H9 (cell line): ENCODE measurements at regions not wholly inside any gene's neighbourhood (a gene's known extent, or its start where the extent isn't known, plus 50 kb on each side); places are given as distances from the start of the nearest gene placed in this dataset.

ENCODE experiments used
- DNase-seq: peaks from one replicate; pipeline ENCODE4 v3.0.0-alpha.2; 2017
- H2AFZ ChIP-seq: one replicate; pipeline ENCODE4 v1.6.1; 2013; ENCODE audit warnings: mild to moderate bottlenecking, low read length, control low read depth, moderate library complexity
- H2AK5ac ChIP-seq: 2 replicates; pipeline ENCODE4 v1.6.1; 2013; ENCODE audit warnings: low read length, control low read depth, mixed read lengths; ENCODE audit not compliant: insufficient read length
- H2BK120ac ChIP-seq: one replicate; pipeline ENCODE4 v1.6.1; 2013; ENCODE audit warnings: low read depth, mild to moderate bottlenecking, low read length, control low read depth, inconsistent platforms; ENCODE audit not compliant: poor library complexity, severe bottlenecking
- H2BK12ac ChIP-seq: 2 replicates; pipeline ENCODE4 v1.6.1; 2013; ENCODE audit warnings: low read length, control low read depth, mixed read lengths, low read depth; ENCODE audit not compliant: insufficient read length
- H2BK15ac ChIP-seq: 2 replicates; pipeline ENCODE4 v1.6.1; 2013; ENCODE audit warnings: low read depth, low read length, control low read depth
- H2BK20ac ChIP-seq: one replicate; pipeline ENCODE4 v1.6.1; 2013; ENCODE audit warnings: low read depth, mild to moderate bottlenecking, low read length, control low read depth, inconsistent platforms; ENCODE audit not compliant: poor library complexity, severe bottlenecking
- H2BK5ac ChIP-seq: 2 replicates; pipeline ENCODE4 v1.6.1; 2013; ENCODE audit warnings: low read length, control low read depth, mixed read lengths; ENCODE audit not compliant: insufficient read length
- H3K14ac ChIP-seq: 2 replicates; pipeline ENCODE4 v1.6.1; 2013; ENCODE audit warnings: low read length, control low read depth; ENCODE audit not compliant: insufficient read depth
- H3K18ac ChIP-seq: 2 replicates; pipeline ENCODE4 v1.6.1; 2013; ENCODE audit warnings: low read depth, mild to moderate bottlenecking, mixed read lengths, low read length, control low read depth; ENCODE audit not compliant: insufficient read length
- H3K23ac ChIP-seq: 2 replicates; pipeline ENCODE4 v1.6.1; 2013; ENCODE audit warnings: low read length, control low read depth, mixed read lengths, low read depth; ENCODE audit not compliant: insufficient read length
- H3K23me2 ChIP-seq: 2 replicates; pipeline ENCODE4 v1.6.1; 2013; ENCODE audit warnings: low read depth, mild to moderate bottlenecking, mixed read lengths, low read length, control low read depth; ENCODE audit not compliant: insufficient read length, poor library complexity, severe bottlenecking
- H3K27ac ChIP-seq: 2 replicates; pipeline ENCODE4 v1.5.1; 2013; ENCODE audit warnings: low read length, control low read depth, mixed read lengths, low read depth; ENCODE audit not compliant: insufficient read length
- H3K27me3 ChIP-seq: 2 replicates; pipeline ENCODE4 v1.6.1; 2013; ENCODE audit warnings: low read length, control low read depth, inconsistent platforms; ENCODE audit not compliant: insufficient read depth
- H3K4ac ChIP-seq: 2 replicates; pipeline ENCODE4 v1.6.1; 2013; ENCODE audit warnings: low read depth, mild to moderate bottlenecking, control low read depth, inconsistent platforms, low read length, moderate library complexity
- H3K4me1 ChIP-seq: 2 replicates; pipeline ENCODE4 v1.6.1; 2013; ENCODE audit warnings: low read length, control low read depth, inconsistent platforms; ENCODE audit not compliant: insufficient read depth
- H3K4me2 ChIP-seq: 2 replicates; pipeline ENCODE4 v1.6.1; 2013; ENCODE audit warnings: low read length, control low read depth, mixed read lengths; ENCODE audit not compliant: insufficient read length, insufficient read depth
- H3K56ac ChIP-seq: 2 replicates; pipeline ENCODE4 v1.6.1; 2013; ENCODE audit warnings: low read depth, mild to moderate bottlenecking, mixed read lengths, low read length, control low read depth; ENCODE audit not compliant: insufficient read length
- H3K79me1 ChIP-seq: 2 replicates; pipeline ENCODE4 v1.6.1; 2013; ENCODE audit warnings: low read depth, mild to moderate bottlenecking, moderate library complexity, low read length, control low read depth, inconsistent platforms; ENCODE audit not compliant: insufficient read depth, poor library complexity, severe bottlenecking
- H3K79me2 ChIP-seq: 2 replicates; pipeline ENCODE4 v1.6.1; 2013; ENCODE audit warnings: low read length, control low read depth, inconsistent platforms; ENCODE audit not compliant: insufficient read depth
- H3K9ac ChIP-seq: 2 replicates; pipeline ENCODE4 v1.6.1; 2013; ENCODE audit warnings: low read length, control low read depth, mixed read lengths; ENCODE audit not compliant: insufficient read length; ENCODE audit errors: extremely low read depth
- H3K9me3 ChIP-seq: one replicate; pipeline ENCODE4 v1.6.1; 2013; ENCODE audit warnings: low read depth, low read length, inconsistent platforms; ENCODE audit not compliant: control insufficient read depth
- H3T11ph ChIP-seq: one replicate; pipeline ENCODE4 v1.6.1; 2013; ENCODE audit warnings: mild to moderate bottlenecking, low read length, control low read depth, inconsistent platforms
- H4K20me1 ChIP-seq: one replicate; pipeline ENCODE4 v1.6.1; 2013; ENCODE audit not compliant: control insufficient read depth, insufficient read length, insufficient read depth
- H4K5ac ChIP-seq: 2 replicates; pipeline ENCODE4 v1.6.1; 2013; ENCODE audit warnings: low read depth, mild to moderate bottlenecking, mixed read lengths, low read length, control low read depth; ENCODE audit not compliant: insufficient read length
- H4K8ac ChIP-seq: replicated peaks from 2 replicates; pipeline ENCODE4 v1.6.1; 2013; ENCODE audit warnings: low read length, control low read depth, mixed read lengths, low read depth; ENCODE audit not compliant: insufficient read length
- H4K91ac ChIP-seq: 2 replicates; pipeline ENCODE4 v1.6.1; 2013; ENCODE audit warnings: low read depth, mild to moderate bottlenecking, moderate library complexity, mixed read lengths, low read length, control low read depth; ENCODE audit not compliant: insufficient read length
- H3K27ac Mint-ChIP-seq, 3 experiments: 2 replicates in 2 of 3; 3 replicates in 1 of 3; pipeline ENCODE4 v1.8.0; 2020 to 2021; ENCODE audit warnings: mixed read lengths in 3 of 3, mild to moderate bottlenecking in 1 of 3, moderate library complexity in 1 of 3
- H3K27me3 Mint-ChIP-seq: 2 replicates; pipeline ENCODE4 v1.8.0; 2021; ENCODE audit warnings: low read depth, mild to moderate bottlenecking, moderate library complexity, mixed read lengths
- H3K36me3 Mint-ChIP-seq, 3 experiments: 2 replicates in 2 of 3; 3 replicates in 1 of 3; pipeline ENCODE4 v1.8.0; 2020 to 2021; ENCODE audit warnings: low read depth in 3 of 3, mixed read lengths in 3 of 3; ENCODE audit not compliant: insufficient read depth in 1 of 3
- H3K4me1 Mint-ChIP-seq, 2 experiments: 2 replicates each; pipeline ENCODE4 v1.8.0; 2020; ENCODE audit warnings: mixed read lengths in 2 of 2
- H3K4me3 Mint-ChIP-seq, 2 experiments: 2 replicates in 1 of 2; 3 replicates in 1 of 2; pipeline ENCODE4 v1.8.0; 2020 to 2021; ENCODE audit warnings: mild to moderate bottlenecking in 2 of 2, mixed read lengths in 2 of 2, moderate library complexity in 1 of 2
- H3K9me3 Mint-ChIP-seq, 2 experiments: 2 replicates in 1 of 2; 3 replicates in 1 of 2; pipeline ENCODE4 v1.8.0; 2020; ENCODE audit warnings: mild to moderate bottlenecking in 2 of 2, mixed read lengths in 2 of 2, moderate library complexity in 1 of 2
- CTCF ChIP-seq: fragments of 200-600 bp; sonication (generic); conservative IDR thresholded peaks from 3 replicates; pipeline ENCODE4 v1.8.0; 2021; ENCODE audit warnings: antibody characterized with exemption, mild to moderate bottlenecking
- WGBS: extraction: QIAGEN DNeasy Blood & Tissue Kit; methylation state at CpG from one replicate; pipeline ENCODE4 v1.1.7; 2013; ENCODE audit warnings: missing lambda C conversion rate, low lambda C conversion rate, mixed read lengths; ENCODE audit not compliant: insufficient read length; ENCODE audit errors: extremely low coverage; 5-methylcytosine and 5-hydroxymethylcytosine counted together

GRCh38 chr5:159783726-159784247, 132.5 kb upstream of the ADRA1B start:
- Histone ChIP-seq H2AFZ (no peak overlapping the region), H3K56ac (no peak overlapping the region), H3K14ac (no peak overlapping the region), H2BK15ac (no peak overlapping the region), H4K5ac (no peak overlapping the region), H3K27me3 (no peaks in the 10 kb centered on the region), H3K18ac (no peak overlapping the region), H3T11ph (no peak overlapping the region), H3K79me2 (no peaks in the 10 kb centered on the region), H4K91ac (no peak overlapping the region), H3K23me2 (no peaks in the 10 kb centered on the region), H3K27ac (no peak overlapping the region), H2BK5ac (no peak overlapping the region), H3K4me2 (no peak overlapping the region), H3K4ac (no peak overlapping the region), H4K8ac (no peak overlapping the region), H3K79me1 (no peaks in the 10 kb centered on the region), H2BK20ac (no peak overlapping the region), H2BK12ac (no peak overlapping the region), H3K9ac (no peak overlapping the region), H2AK5ac (no peak overlapping the region), H3K4me1 (peaks cover 6% of the 10 kb centered on the region; the same call in 1 of the 2 replicates), H3K9me3 (no peaks in the 10 kb centered on the region), H3K23ac (no peak overlapping the region), H4K20me1 (no peaks in the 10 kb centered on the region), H2BK120ac (no peak overlapping the region)
- Mint-ChIP-seq H3K4me1 (peaks cover 18 to 19% of the 10 kb centered on the region in 2 experiments), H3K27ac (peak overlapping the region in 1 of 3 experiments; percentile 18; a peak in 1 of 7 replicates), H3K4me3 (no peak overlapping the region), H3K9me3 (no peaks in the 10 kb centered on the region), H3K36me3 (no peaks in the 10 kb centered on the region), H3K27me3 (no peaks in the 10 kb centered on the region)
- DNase-seq: no peak
- WGBS: no CpG with 5 or more reads among the region's 3 CpGs
- TF ChIP-seq CTCF: no peak
